Right forelimb (tissue), 1 donor: ENCODE measurements at regions not wholly inside any gene's neighbourhood (a gene's known extent, or its start where the extent isn't known, plus 50 kb on each side); places are given as distances from the start of the nearest gene placed in this dataset.

Experiments
- DNase-seq: peaks from one replicate; pipeline ENCODE4 v3.0.0-alpha.2; 2018

GRCh38 chr6:44500074-44500473 is 112.6 kb downstream of the CDC5L start:
- DNase-seq: no peak

GRCh38 chr6:44503471-44503870 is 116.0 kb downstream of the CDC5L start:
- no peak for DNase-seq

DNA sequence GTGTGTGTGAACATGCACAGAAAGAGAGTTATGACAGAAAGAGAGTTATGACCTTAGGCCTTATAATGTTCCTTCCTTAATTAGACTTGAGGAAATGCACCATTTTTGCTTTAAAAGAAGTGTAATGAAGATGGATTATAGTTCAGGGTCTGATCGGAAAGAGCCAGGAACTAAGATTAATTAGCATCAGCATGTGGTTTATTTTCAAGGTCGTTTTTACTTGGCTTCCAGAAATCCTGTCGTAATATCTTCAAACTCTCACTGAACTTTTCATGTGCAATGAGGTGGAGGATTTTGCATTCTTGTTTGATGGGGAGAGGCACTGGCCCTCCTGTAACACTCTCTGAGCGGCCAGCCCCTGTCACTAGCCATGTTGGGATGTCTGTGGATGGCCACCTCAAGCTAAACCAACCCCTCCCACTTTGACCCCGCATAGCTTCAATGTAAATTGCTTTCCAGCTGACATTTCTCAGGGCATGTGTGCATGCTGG is 116.8 kb downstream of the CDC5L start:
- DNase-seq: no peak

GRCh38 chr6:44505751-44506150 is 118.2 kb downstream of the CDC5L start:
- DNase-seq: no peak

DNA sequence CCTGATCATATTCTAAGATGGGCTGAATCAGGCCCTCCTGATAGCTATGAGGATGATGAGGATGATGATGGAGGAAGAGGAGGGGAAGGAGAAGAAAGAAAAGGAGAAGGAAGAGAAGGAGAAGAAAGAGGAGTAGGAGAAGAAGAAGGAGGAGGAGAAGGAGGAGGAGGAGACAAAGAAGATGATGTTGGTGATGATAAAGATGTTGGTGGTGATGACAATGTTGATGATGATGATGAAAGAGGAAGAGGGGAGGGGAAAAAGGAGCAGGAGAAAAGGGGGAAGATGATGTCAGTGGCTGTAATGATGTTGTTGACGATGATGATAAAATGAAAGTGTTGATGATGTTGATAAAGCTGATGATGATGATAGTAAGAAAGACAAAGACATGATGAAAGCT is 119.5 kb downstream of the CDC5L start:
- DNase-seq: no peak

DNA sequence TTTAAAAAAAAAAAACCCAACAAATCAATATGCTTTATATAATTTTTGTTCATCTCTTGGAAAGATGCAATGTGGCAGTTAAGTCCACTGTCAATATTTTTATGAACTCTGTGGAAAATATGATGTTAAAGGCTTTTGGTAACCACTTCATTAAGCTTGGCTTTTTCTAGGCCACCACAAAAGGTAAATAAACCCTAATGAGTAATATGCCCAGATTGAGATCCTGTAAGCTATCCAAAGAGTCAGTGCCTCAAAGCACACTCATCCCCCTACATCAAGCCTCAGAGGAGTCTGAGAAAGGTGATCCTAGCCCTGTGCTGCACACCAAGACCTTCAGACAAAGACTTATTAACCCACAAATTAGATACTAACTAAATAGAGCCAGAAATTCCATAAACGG is 121.1 kb downstream of the CDC5L start:
- DNase-seq: no peak

- no peak for DNase-seq
Observed at GRCh38 chr6:44511126-44511525, 123.6 kb downstream of the CDC5L start.

DNA sequence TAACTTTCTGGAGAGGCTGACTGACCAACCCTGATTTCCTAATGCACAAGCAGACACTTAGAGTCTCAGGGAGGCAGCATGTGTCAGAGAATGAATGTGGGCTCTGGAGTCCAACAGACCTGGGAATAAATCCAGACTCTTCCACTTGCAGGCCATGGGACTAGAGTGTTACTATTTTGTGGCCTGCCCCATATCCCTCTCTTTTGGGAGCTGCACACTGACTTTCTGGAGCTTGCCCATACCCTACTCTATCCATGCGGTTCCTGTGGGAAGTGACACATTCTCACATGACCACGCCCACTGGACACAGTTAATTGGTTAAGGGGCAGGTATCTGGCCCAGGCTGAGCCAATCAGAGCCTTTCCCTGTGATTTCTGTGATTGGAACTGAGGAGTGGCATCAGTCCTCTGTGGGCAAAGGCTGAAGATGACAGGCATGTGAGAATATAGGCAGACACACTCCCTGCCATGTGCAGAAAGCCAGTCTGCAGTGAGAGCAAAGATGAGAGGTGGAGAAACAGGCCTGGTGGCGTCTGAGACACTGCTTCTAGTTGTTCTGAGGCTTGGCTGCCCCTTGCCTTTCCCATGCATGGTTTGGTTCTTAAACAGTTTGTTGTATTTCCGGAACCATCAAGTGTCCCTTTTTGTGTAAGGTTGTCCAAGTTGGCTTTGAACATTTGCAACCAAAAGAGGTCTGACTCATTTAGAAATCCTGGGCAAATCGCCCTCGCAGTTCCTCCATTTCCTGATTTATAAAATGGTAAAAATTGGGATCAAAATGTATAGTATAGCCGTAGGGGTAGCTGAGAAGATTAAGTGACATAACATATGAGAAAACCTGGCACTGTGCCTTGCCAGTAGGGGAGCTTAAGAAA is 125.6 kb downstream of the CDC5L start:
- DNase-seq: no peak

GRCh38 chr6:44514085-44514484 is 126.6 kb downstream of the CDC5L start:
- no peak for DNase-seq

- no peak for DNase-seq
Observed at GRCh38 chr6:44514576-44515193, 127.2 kb downstream of the CDC5L start.

DNA sequence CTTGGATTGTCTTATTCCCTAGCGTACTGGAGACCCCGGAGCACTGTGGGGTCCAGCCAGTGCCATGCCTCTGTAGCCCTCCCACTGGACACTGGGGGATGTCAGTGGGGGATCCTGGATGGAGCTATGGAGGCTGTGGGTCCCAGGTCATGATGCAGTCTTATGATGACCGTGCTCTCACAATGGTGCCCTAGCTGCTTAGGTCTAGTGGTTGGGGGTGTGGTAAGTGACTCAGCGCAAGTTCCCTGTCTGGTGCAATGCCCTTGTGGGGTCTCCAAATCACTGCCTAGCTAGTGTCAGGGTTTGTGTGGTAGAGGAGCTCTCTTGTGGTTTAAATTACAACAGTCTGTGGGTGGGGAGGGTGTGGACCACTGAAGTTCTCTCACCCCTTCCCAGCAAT is 135.4 kb downstream of the CDC5L start:
- DNase-seq: no peak

GRCh38 chr6:44524476-44525227 is 137.1 kb downstream of the CDC5L start:
- no peak for DNase-seq

GRCh38 chr6:44525761-44526351 is 138.3 kb downstream of the CDC5L start:
- no peak for DNase-seq

GRCh38 chr6:44527181-44527580 is 139.7 kb downstream of the CDC5L start:
- no peak for DNase-seq

DNA sequence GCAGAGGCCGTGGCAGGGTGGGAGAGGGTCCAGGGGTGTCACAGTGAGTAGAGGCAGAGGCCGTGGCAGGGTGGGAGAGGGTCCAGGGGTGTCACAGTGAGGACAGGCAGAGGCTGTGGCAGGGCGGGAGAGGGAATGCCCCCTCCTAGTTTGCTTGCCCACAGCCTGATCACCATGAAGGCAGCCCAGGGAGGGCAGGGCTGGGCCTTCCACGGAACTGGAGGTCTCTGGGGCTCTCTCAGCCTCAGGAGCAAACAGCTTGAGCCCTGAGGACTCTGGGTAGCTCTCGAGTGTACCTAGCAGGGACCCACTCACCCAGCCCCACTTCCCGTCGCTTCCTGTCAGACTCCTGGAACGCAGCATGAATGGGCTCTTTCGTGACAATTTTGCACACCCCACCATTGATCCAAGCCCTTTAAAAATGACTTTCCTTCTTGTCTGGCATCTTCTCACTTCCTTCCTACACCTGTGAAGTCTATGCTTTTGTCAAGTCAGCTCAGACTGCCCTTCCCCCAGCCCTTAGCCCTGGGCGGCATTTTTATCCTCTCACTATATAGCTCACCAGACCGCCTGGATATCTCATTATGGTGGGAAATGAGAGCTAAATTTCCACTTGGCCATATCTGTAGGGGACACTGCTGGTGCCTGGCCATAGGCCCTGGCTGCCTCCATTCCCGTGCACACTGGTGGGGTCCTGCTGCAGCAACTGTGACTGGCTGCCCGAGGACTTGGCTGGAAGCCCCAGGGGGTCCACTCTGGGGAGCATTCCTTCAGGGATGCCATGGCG is 140.3 kb downstream of the CDC5L start:
- no peak for DNase-seq

DNA sequence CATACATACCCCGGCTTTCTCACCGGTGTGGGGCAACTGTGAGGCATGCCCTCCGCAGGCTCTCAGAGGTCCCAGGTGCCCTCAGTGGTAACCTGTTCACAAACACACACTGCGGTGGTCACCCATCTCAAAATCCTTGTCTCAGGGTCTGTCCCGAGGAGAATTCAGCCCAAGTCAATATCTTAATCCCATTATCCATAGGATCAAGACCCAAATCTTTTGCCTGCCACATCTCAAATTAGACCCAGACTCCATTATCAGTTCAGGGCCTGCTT is 140.8 kb downstream of the CDC5L start:
- no peak for DNase-seq

GRCh38 chr6:44528716-44529115 is 141.2 kb downstream of the CDC5L start:
- no peak for DNase-seq

DNA sequence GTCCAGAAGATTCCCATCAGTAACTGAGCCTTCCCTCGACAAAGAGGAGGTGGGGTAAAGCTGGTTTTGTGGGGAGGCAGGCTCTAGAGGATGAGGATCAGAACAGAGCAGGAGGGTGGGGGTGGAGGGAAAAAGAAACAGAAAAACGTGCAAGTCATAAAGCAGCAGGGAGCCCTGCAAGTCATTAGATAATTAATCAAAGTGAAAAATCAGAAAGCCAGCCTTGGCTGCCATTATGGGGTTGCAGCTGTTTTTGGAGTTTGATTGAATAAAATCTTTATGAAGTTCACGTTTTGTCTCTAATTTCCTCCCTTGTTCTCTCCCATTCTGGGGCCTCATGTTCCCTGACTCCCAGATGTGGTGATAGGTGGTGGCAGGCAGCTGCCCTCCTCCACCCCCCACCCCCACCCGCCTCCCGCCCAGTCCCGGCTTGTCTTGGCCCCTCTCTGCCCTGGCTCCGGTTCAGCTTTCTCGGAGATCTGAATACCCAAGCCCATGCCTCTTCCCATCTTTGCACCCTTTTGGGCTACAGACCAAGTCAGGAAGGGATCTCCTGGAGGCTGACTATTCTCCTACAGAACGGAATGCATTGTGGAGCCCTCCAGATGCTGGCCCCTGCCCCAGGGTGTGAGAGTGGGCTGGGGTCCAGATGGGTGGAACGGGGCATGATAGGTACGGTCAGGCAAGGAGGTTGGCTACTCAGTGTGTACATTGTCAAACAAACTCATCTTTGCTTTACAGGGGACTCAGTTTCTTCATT is 141.8 kb downstream of the CDC5L start:
- no peak for DNase-seq

- DNase-seq: no peak
Observed at GRCh38 chr6:44530209-44530909, 142.9 kb downstream of the CDC5L start.

DNA sequence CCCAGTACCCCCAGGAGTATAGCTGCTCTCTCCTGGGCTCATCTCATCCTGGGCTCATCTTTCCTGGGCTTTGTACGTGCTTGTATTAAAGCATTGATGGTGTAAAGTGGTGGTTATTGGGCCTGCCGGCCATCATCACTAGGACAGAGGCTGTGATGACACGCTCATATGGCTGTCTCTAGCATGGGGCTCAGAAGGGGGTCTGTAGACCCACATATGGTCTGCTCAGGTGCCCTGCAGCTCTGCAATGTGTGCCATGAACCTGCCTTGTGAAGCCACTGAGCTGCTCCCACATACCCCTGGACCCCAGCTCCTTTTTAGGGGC is 143.4 kb downstream of the CDC5L start:
- DNase-seq: no peak

DNA sequence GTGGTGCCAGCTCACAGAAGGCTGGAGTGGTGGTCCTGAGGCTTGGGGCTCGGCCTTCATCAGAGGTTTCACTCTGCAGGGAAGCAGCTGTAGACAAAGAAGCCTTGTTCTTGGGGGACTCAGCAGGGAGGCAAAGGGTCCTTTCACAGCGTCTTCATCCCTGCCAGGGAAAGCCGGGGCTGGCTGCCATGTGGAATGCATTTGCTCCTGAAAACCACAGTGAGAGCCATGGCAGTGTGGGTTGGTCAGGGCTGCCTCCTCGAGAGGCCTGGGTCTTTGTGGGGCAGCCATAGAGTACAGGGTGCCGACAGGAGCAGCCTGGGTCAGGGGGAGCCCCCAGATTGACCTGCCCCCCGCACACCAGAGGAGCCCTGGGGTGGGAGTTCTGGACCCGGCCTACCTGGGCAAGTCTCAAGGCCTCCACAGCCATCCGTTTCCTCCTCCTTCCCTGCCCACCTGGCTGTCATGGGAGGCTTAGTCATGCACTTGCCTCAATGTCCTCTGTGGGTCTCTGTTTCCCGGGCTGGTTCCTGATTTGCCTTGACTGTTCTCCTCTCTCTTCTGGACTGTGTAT is 144.0 kb downstream of the CDC5L start:
- DNase-seq: no peak
